Mesendoderm (in vitro differentiated cells): ENCODE measurements at regions not wholly inside any gene's neighbourhood (a gene's known extent, or its start where the extent isn't known, plus 50 kb on each side); places are given as distances from the start of the nearest gene placed in this dataset.
"Not testable (repeated sequence)": the region's sequence is repeated elsewhere in the genome, so short reads cannot be mapped to it uniquely, and the experiment has no call there.

Source experiments
- DNase-seq: peaks from one replicate; pipeline ENCODE4 v3.0.0; 2013
- H2AK5ac ChIP-seq: 2 replicates; pipeline ENCODE4 v1.6.1; 2013; ENCODE audit warnings: low read length, inconsistent platforms
- H2BK120ac ChIP-seq: 2 replicates; pipeline ENCODE4 v1.6.1; 2013; ENCODE audit warnings: low read depth, mild to moderate bottlenecking, low read length, moderate library complexity, mixed read lengths
- H2BK15ac ChIP-seq: replicated peaks from 2 replicates; pipeline ENCODE4 v1.6.1; 2013; ENCODE audit warnings: low read depth, mild to moderate bottlenecking, moderate library complexity
- H2BK5ac ChIP-seq: 2 replicates; pipeline ENCODE4 v1.6.1; 2013; ENCODE audit warnings: low read length, inconsistent platforms
- H3K18ac ChIP-seq: 2 replicates; pipeline ENCODE4 v1.6.1; 2013; ENCODE audit warnings: mild to moderate bottlenecking, low read length, mixed read lengths
- H3K23ac ChIP-seq: one replicate; pipeline ENCODE4 v1.6.1; 2013; ENCODE audit warnings: low read length
- H3K27ac ChIP-seq: 2 replicates; pipeline ENCODE4 v1.5.1; 2013; ENCODE audit warnings: low read depth, mild to moderate bottlenecking, inconsistent platforms, low read length, moderate library complexity
- H3K27me3 ChIP-seq: 2 replicates; pipeline ENCODE4 v1.6.1; 2013; ENCODE audit warnings: low read length, control low read depth, mild to moderate bottlenecking, inconsistent platforms; ENCODE audit not compliant: insufficient read depth, poor library complexity
- H3K36me3 ChIP-seq: 2 replicates; pipeline ENCODE4 v1.6.1; 2013; ENCODE audit warnings: low read length, inconsistent platforms; ENCODE audit not compliant: control insufficient read depth, insufficient read depth
- H3K4ac ChIP-seq: one replicate; pipeline ENCODE4 v1.6.1; 2013; ENCODE audit warnings: low read depth, mild to moderate bottlenecking, low read length, moderate library complexity
- H3K4me1 ChIP-seq: 2 replicates; pipeline ENCODE4 v1.6.1; 2013; ENCODE audit warnings: low read depth, low read length, inconsistent platforms; ENCODE audit not compliant: control insufficient read depth
- H3K4me2 ChIP-seq: 2 replicates; pipeline ENCODE4 v1.6.1; 2013; ENCODE audit warnings: low read length
- H3K4me3 ChIP-seq: 2 replicates; pipeline ENCODE4 v1.5.1; 2013; ENCODE audit warnings: mild to moderate bottlenecking, low read length
- H3K56ac ChIP-seq: one replicate; pipeline ENCODE4 v1.6.1; 2013; ENCODE audit warnings: low read length
- H3K79me1 ChIP-seq: 2 replicates; pipeline ENCODE4 v1.6.1; 2013; ENCODE audit warnings: low read length, inconsistent platforms
- H3K79me2 ChIP-seq: 2 replicates; pipeline ENCODE4 v1.6.1; 2013; ENCODE audit warnings: mild to moderate bottlenecking, low read length; ENCODE audit not compliant: control insufficient read depth, insufficient read depth
- H3K9ac ChIP-seq: 2 replicates; pipeline ENCODE4 v1.6.1; 2013; ENCODE audit warnings: low read length, inconsistent platforms
- H4K5ac ChIP-seq: one replicate; pipeline ENCODE4 v1.6.1; 2013; ENCODE audit warnings: low read length
- H4K8ac ChIP-seq: one replicate; pipeline ENCODE4 v1.6.1; 2013; ENCODE audit warnings: low read depth, mild to moderate bottlenecking, control low read depth, low read length, moderate library complexity
- WGBS: extraction: QIAGEN DNeasy Blood & Tissue Kit; methylation state at CpG from one replicate; pipeline ENCODE4 v1.1.7; 2013; ENCODE audit warnings: low lambda C conversion rate, missing lambda C conversion rate; ENCODE audit not compliant: insufficient coverage; ENCODE audit errors: extremely low coverage; 5-methylcytosine and 5-hydroxymethylcytosine counted together

GRCh38 chr3:182156326-182156725 is 444.6 kb downstream of the SOX2 start:
- not testable (repeated sequence) for H3K9ac ChIP-seq, H2BK5ac ChIP-seq, DNase-seq, H3K79me1 ChIP-seq, H3K4me1 ChIP-seq, H3K27ac ChIP-seq, H3K36me3 ChIP-seq, H3K56ac ChIP-seq, H4K5ac ChIP-seq, H3K79me2 ChIP-seq, H3K4me3 ChIP-seq, H3K23ac ChIP-seq, H3K27me3 ChIP-seq, H2BK15ac ChIP-seq, H3K4ac ChIP-seq, H2AK5ac ChIP-seq, H3K18ac ChIP-seq, H4K8ac ChIP-seq, H2BK120ac ChIP-seq, H3K4me2 ChIP-seq
- no CpG with 5 or more reads among the region's 3 CpGs for WGBS

GRCh38 chr3:182165234-182165633 is 453.5 kb downstream of the SOX2 start:
- no peak overlapping the region for H2BK120ac ChIP-seq
- no peak overlapping the region for H3K4me3 ChIP-seq
- H2BK15ac ChIP-seq = no peak overlapping the region
- WGBS = no CpG with 5 or more reads among the region's 4 CpGs
- no peak overlapping the region for H3K4ac ChIP-seq
- H3K56ac ChIP-seq = no peak overlapping the region
- no peak overlapping the region for H2BK5ac ChIP-seq
- H3K27ac ChIP-seq = no peak overlapping the region
- H3K27me3 ChIP-seq = no peaks in the 10 kb centered on the region
- H4K5ac ChIP-seq = no peak overlapping the region
- H3K79me2 ChIP-seq = no peaks in the 10 kb centered on the region
- no peak overlapping the region for H4K8ac ChIP-seq
- no peak overlapping the region for H2AK5ac ChIP-seq
- H3K23ac ChIP-seq = no peak overlapping the region
- no peaks in the 10 kb centered on the region for H3K4me1 ChIP-seq
- no peak for DNase-seq
- no peak overlapping the region for H3K9ac ChIP-seq
- H3K36me3 ChIP-seq = no peaks in the 10 kb centered on the region
- no peak overlapping the region for H3K4me2 ChIP-seq
- H3K18ac ChIP-seq = no peak overlapping the region
- no peaks in the 10 kb centered on the region for H3K79me1 ChIP-seq

DNA sequence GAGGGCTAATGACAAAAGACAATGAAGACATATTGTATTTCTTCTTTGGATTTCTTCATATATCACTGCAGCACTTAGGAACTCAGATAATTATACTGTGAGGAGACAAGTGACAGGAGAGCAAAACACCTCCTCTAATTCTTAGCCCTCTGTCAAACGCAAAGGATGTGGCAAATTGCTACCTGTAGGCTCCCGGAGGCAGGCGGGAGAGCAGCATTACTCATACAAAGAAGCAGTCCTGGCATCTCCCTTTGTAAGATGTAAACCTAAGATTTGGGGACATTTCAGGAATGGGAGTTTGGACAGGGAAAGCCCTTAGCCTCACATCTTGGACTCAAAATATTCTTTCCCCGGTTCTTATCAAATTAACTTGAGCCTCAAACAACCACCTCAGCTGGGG is 460.8 kb downstream of the SOX2 start:
- Histone ChIP-seq H2AK5ac (no peak overlapping the region), H3K4me1 (no peaks in the 10 kb centered on the region), H2BK5ac (no peak overlapping the region), H3K79me1 (no peaks in the 10 kb centered on the region), H4K5ac (no peak overlapping the region), H3K27ac (no peak overlapping the region), H3K4ac (no peak overlapping the region), H3K56ac (no peak overlapping the region), H3K4me2 (no peak overlapping the region), H3K4me3 (no peak overlapping the region), H2BK15ac (no peak overlapping the region), H2BK120ac (no peak overlapping the region), H3K23ac (no peak overlapping the region), H3K79me2 (no peaks in the 10 kb centered on the region), H3K9ac (no peak overlapping the region), H3K27me3 (no peaks in the 10 kb centered on the region), H3K18ac (no peak overlapping the region), H3K36me3 (no peaks in the 10 kb centered on the region), H4K8ac (no peak overlapping the region)
- DNase-seq = peak; percentile 61
- no CpG with 5 or more reads among the region's 4 CpGs for WGBS

DNA sequence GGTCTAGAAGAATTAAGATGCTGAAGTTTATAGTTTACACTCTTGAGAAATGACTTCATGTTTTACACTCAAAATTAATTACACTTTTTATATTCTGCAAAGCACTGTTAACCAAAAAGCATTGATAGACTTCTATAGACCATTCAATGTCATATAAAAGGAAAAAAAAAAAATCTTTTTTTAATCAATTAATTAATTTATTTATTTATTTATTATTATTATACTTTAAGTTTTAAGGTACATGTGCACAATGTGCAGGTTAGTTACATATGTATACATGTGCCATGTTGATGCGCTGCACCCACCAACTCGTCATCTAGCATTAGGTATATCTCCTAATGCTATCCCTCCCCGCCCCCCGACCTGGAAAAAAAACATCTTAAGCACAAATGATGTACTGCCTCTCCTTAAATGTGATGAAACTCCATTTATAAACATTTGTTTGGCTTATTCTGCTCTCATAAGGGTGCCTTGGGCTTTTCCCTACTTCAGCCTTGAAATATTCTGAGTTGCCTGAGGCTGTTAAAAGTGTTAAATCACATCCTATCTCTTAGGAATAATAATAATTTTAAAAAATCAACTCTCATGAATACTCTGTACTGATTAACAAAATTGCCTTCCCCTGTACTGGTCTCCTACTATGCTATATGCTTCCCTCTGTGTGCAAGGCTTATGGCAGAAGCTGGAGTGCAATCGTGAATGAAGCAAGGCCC is 466.9 kb downstream of the SOX2 start:
- H2AK5ac ChIP-seq = no peak overlapping the region
- no peak overlapping the region for H3K4me2 ChIP-seq
- H2BK5ac ChIP-seq = no peak overlapping the region
- H3K4ac ChIP-seq = no peak overlapping the region
- no peaks in the 10 kb centered on the region for H3K79me1 ChIP-seq
- H2BK120ac ChIP-seq = no peak overlapping the region
- no peaks in the 10 kb centered on the region for H3K36me3 ChIP-seq
- H3K56ac ChIP-seq = no peak overlapping the region
- no peaks in the 10 kb centered on the region for H3K79me2 ChIP-seq
- no peak for DNase-seq
- no peak overlapping the region for H4K8ac ChIP-seq
- H3K4me1 ChIP-seq = peaks cover 11% of the 10 kb centered on the region
- no peak overlapping the region for H3K4me3 ChIP-seq
- no peak overlapping the region for H4K5ac ChIP-seq
- peak overlapping the region; percentile 36 for H2BK15ac ChIP-seq
- no CpG with 5 or more reads among the region's 5 CpGs for WGBS
- H3K18ac ChIP-seq = no peak overlapping the region
- H3K9ac ChIP-seq = no peak overlapping the region
- H3K27ac ChIP-seq = no peak overlapping the region
- H3K27me3 ChIP-seq = no peaks in the 10 kb centered on the region
- H3K23ac ChIP-seq = no peak overlapping the region

DNA sequence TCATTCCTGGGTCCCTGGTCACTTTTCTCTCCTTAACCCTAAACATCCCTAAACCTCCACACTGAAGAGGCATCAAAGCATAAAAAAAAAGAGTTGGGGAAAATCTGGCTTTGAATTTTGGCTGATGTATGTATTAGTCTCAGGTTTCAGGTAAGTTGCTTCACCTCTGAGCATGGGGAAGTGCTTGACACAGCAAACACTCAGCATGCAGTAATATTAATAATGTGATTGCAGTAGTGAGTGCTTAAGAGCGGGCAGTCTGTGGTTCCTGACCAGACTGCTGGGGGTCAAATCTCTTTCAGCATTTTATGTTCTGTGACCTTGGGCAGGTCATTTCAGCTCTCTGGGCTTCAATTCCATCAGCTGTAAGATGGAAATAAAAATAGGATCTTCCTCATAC is 467.9 kb downstream of the SOX2 start:
- H2BK5ac ChIP-seq = no peak overlapping the region
- H3K9ac ChIP-seq = no peak overlapping the region
- H3K79me2 ChIP-seq = no peaks in the 10 kb centered on the region
- no CpG with 5 or more reads among the region's 1 CpG for WGBS
- no peak overlapping the region for H3K56ac ChIP-seq
- H3K18ac ChIP-seq = no peak overlapping the region
- no peak overlapping the region for H2BK15ac ChIP-seq
- H3K4me1 ChIP-seq = peaks cover 15% of the 10 kb centered on the region
- H3K23ac ChIP-seq = no peak overlapping the region
- no peak overlapping the region for H4K8ac ChIP-seq
- H3K27me3 ChIP-seq = no peaks in the 10 kb centered on the region
- no peak overlapping the region for H3K4me3 ChIP-seq
- no peak overlapping the region for H3K4ac ChIP-seq
- no peak overlapping the region for H4K5ac ChIP-seq
- H3K36me3 ChIP-seq = no peaks in the 10 kb centered on the region
- no peak overlapping the region for H2BK120ac ChIP-seq
- DNase-seq = no peak
- H3K27ac ChIP-seq = no peak overlapping the region
- no peaks in the 10 kb centered on the region for H3K79me1 ChIP-seq
- no peak overlapping the region for H2AK5ac ChIP-seq
- no peak overlapping the region for H3K4me2 ChIP-seq
